Pons (tissue), 1 donor: ENCODE measurements at regions not wholly inside any gene's neighbourhood (a gene's known extent, or its start where the extent isn't known, plus 50 kb on each side); places are given as distances from the start of the nearest gene placed in this dataset.
A peak's percentile ranks its signal among the peaks of the same experiment; 100 is the strongest.

Experiments used
- DNase-seq: peaks from one replicate; pipeline ENCODE4 v3.0.0-alpha.2; 2016; ENCODE audit warnings: low spot score

GRCh38 chr15:69656271-69657030 is 203.8 kb downstream of the RPLP1 start:
- no peak for DNase-seq

GRCh38 chr15:69657626-69658025 is 205.0 kb downstream of the RPLP1 start:
- no peak for DNase-seq

GRCh38 chr15:69658411-69658945 is 205.9 kb downstream of the RPLP1 start:
- DNase-seq: no peak

GRCh38 chr15:69659454-69660050 is 206.9 kb downstream of the RPLP1 start:
- no peak for DNase-seq

- no peak for DNase-seq
Observed at GRCh38 chr15:69660114-69660513, 207.5 kb downstream of the RPLP1 start.

- peak; percentile 24 for DNase-seq
Observed at GRCh38 chr15:69660658-69661405, 208.2 kb downstream of the RPLP1 start.

GRCh38 chr15:69661446-69661845 is 208.8 kb downstream of the RPLP1 start:
- DNase-seq: no peak

GRCh38 chr15:69661871-69662644 is 209.4 kb downstream of the RPLP1 start:
- DNase-seq: no peak

- no peak for DNase-seq
Observed at GRCh38 chr15:69662645-69663000, 210.0 kb downstream of the RPLP1 start.

- DNase-seq: no peak
Observed at GRCh38 chr15:69663441-69663840, 210.8 kb downstream of the RPLP1 start.

GRCh38 chr15:69663982-69664381 is 211.4 kb downstream of the RPLP1 start:
- DNase-seq: no peak

GRCh38 chr15:69664572-69665571 is 212.3 kb downstream of the RPLP1 start:
- no peak for DNase-seq

GRCh38 chr15:69665641-69666111 is 213.1 kb downstream of the RPLP1 start:
- no peak for DNase-seq

GRCh38 chr15:69666441-69666882 is 213.8 kb downstream of the RPLP1 start:
- DNase-seq: peak; percentile 42

GRCh38 chr15:69666921-69667811 is 214.5 kb downstream of the RPLP1 start:
- peak; percentile 65 for DNase-seq

GRCh38 chr15:69668039-69668705 is 215.6 kb downstream of the RPLP1 start:
- DNase-seq: no peak

GRCh38 chr15:69668963-69669362 is 216.3 kb downstream of the RPLP1 start:
- no peak for DNase-seq

GRCh38 chr15:69669446-69669845 is 216.8 kb downstream of the RPLP1 start:
- DNase-seq: no peak

- DNase-seq: no peak
Observed at GRCh38 chr15:69673291-69673881, 220.8 kb downstream of the RPLP1 start.
